GM21367 (cell line): ENCODE measurements at regions not wholly inside any gene's neighbourhood (a gene's known extent, or its start where the extent isn't known, plus 50 kb on each side); places are given as distances from the start of the nearest gene placed in this dataset.
"Not testable (repeated sequence)": the region's sequence is repeated elsewhere in the genome, so short reads cannot be mapped to it uniquely, and the experiment has no call there.

ENCODE experiments used
- ATAC-seq: cut with Tn5 transposase; IDR thresholded peaks from one replicate; pipeline ENCODE4 v1.9.1; 2021; ENCODE audit not compliant: unreplicated experiment

DNA sequence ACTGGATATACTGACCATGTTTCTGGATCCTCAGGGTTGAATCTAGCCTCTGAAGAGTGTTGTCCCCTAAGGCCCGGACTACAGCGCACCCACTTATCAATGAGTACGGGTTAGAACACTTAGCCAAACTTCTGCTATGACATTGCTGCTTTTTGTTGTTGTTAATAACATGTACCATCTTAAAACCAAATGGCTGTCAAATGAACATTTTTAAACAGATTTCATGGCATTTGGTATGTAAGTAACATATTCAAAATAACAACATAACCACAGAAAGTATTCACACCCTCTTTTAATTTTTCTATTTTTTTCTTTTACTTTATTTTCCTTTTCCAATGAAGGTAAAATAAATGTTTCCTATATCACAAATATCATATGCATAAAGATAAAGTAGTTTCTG, 1292.5 kb upstream of the TENM4 start:
- ATAC-seq = no peak

DNA sequence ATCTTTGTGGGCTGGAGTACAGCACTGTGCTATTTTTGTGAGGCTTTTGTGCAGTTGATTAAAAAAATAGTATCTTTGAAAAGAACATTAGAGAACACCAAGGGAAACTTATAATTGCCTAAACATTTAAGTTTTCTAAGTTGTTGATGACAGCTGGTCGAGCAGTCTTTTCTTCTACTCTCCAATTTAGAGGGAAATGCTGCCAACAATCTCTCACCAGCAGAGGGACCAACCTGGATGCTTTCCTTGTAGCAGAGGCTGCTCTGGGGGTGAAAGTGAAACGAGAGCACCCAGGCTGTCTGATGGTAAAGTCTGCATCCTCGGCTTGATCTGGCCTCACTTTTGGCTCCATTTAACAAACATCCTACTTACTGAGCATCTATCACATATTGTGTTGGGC, 1286.5 kb upstream of the TENM4 start:
- ATAC-seq = peak; percentile 81

DNA sequence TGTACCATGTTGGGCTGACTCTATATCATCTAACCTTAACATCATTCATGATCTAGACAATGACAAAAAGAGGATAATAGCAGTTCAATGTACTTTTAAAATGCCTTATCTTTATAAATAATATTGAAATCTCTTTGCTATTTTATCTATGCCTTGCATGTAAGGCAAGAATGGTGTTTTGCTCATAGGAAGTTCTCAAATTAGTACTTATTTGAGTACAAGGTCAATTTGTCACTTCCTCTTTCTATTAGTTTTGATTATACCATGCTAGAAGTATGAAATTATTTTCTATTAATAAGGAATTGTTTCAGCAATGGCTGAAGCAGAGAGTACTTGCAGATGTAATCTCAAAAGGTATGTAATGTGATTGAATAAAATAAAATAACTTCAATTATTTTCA, 1285.4 kb upstream of the TENM4 start:
- ATAC-seq = no peak

DNA sequence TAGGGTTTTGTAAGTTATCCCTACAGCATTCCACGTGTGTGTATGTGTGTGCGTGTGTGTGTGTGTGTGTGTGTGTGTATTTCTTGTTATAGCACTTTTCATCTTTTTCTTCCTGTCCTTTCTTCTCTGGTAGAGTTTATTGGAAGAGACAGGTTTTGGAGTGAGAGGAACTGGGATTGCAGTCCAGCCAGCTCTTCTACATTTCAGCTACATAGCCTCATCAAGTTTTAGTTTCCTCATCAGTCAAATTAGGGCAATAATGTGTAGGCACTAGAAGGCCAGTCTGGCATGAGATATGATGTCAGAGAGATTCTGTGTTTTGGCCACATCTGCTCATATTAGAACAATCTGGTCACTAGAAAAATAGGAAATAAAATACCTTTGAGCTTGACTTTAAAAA, 1283.5 kb upstream of the TENM4 start:
- no peak for ATAC-seq

- ATAC-seq = no peak
Observed at GRCh38 chr11:80722629-80723028, 1281.8 kb upstream of the TENM4 start.

GRCh38 chr11:80720295-80720694, 1279.5 kb upstream of the TENM4 start:
- ATAC-seq = no peak

DNA sequence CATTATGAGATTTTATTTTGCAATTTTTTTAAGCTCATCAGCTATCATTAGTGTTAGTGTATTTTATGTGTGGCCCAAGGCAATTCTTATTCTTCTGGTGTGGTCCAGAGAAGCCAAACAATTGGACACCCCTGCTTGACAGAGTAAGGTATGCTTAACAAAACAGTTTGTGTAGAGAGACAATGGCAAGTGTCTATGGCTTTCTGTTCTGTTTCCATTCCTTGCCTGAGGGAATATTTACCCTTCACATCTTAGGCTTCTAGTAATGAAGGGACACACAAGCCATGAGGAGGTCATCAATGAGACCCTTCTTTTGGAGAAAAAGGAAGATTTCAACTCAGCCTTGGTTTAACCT, 1278.4 kb upstream of the TENM4 start:
- no peak for ATAC-seq

GRCh38 chr11:80718611-80719291, 1277.9 kb upstream of the TENM4 start:
- no peak for ATAC-seq

DNA sequence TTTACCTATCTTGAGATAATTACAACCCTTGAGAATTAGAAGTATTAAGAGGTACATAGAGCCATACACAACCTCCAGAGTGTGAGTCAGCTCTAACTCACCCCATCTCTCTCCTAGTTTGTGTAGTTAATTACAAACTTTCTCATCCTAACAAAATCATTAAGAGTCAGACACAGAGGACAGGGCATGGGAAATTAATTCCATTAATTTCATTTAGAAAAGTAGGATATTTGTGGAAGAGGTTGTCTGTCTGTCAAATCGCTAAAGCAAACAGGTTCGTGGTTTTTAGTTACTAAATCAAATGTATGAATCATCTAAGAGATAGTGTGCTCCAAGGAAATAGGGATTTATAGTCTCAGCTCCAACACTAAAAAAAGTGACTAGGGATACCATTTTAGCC, 1261.4 kb upstream of the TENM4 start:
- ATAC-seq = no peak

- ATAC-seq = no peak
Observed at GRCh38 chr11:80700386-80700785, 1259.6 kb upstream of the TENM4 start.

- ATAC-seq = not testable (repeated sequence)
Observed at GRCh38 chr11:80699406-80700177, 1258.8 kb upstream of the TENM4 start.

DNA sequence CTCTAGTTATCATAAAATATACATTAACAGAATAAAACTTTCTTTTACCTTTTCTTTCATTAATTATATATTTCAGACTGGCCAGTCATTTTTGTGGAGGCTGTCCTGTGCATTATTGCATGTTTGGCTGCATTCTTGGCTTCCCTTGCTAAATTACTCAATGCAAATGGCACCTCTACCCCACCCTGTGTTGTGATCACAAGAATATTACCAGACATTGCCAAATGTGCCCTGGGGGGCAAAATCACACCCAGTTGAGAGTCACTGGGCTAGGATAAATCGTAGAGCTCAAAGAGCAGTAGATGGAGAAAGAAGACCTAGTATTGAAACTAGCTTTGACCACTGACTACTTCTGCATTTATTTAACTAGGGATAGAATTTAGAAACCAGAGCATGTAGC, 1257.8 kb upstream of the TENM4 start:
- ATAC-seq = no peak

DNA sequence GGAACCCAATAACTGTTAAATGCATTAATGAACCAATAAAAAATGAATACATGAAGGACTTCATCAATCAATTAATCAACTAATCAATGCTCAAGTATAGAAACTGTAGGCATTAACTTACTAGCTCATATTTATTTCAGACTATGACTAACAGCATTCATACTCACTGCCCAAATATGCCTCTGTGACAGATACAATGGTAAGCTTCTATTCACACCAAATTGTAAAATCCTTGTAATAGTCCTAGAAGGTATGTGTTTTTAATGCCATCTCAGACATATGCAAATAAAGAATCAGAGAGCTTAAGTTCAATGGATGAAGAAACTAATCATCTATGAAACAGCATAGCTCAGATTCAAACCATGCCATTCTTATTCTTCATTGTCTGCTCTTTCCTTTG, 1253.6 kb upstream of the TENM4 start:
- no peak for ATAC-seq

DNA sequence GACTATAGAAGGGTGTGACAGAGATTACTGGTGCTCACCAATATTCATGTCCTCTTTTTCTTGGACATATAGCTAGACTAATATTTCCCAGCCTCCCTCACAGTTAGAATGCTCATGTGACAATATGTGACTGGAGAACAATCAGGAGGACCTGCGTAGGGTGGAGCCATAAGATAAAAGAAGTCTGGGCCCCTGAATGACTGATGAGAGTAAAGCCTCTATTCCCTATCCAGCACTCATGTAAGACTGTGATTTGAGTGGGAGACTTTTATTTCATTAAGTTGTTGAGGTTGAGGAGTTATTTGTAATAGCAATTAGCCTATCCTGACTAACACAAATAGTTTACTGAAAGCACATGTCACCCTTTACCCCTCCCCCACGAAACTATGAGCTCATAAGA, 1247.1 kb upstream of the TENM4 start:
- no peak for ATAC-seq

- ATAC-seq = no peak
Observed at GRCh38 chr11:80686889-80687288, 1246.1 kb upstream of the TENM4 start.

DNA sequence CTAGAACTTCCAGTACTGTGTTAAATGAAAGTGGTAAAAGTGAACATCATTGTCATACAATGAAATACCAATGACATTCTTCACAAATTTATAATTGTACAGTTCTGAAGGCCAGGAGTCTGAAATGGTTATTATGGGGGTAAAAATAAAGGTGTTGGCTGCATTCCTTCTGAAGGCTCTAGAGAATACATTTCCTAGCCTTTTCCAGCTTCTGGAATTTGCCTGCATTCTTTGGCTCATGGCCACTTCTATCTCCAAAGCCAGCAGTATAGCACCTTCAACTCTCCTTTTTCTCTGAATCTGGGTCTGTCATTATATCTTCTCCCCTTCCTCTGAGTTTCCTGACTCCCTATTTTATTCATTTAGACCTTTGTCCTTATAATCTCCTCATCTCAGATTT, 1232.7 kb upstream of the TENM4 start:
- ATAC-seq = no peak

- no peak for ATAC-seq
Observed at GRCh38 chr11:80669620-80670019, 1228.8 kb upstream of the TENM4 start.

DNA sequence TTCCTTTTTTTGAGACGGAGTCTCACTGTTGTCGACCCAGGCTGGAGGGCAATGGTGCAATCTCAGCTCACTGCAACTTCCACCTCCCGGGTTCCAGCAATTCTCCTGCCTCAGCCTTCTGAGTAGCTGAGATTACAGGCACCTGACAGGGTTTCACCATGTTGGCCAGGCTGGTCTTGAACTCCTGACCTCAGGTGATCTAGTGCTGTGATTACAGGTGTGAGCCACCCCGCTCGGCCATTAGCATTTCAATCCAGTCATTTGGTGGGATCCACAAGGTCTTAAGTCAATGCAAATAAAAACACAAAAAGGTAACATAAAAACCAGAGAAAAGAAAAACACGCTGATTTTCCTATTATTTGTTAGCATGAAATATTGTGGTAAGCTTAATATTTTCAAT, 1227.2 kb upstream of the TENM4 start:
- ATAC-seq = no peak

DNA sequence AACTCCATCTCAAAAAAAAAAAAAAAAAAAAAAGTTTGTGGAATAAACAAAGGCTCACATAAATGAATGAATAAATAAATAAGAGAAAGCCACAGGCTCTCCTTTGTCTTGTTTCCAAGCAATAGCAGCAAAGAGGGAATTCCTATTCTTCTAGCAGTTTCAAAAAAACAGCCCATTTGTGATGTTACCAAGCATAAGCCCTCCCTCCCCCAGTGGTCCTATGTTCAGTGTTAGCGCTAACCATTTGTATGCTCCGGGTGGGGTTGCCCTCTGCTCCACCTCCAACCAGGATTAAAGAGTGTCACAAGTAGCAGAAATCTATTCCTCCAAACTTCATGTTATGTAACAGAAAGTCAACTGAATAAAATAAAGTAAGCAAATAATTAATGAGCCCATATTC, 1215.0 kb upstream of the TENM4 start:
- ATAC-seq = no peak

- no peak for ATAC-seq
Observed at GRCh38 chr11:80650966-80651365, 1210.1 kb upstream of the TENM4 start.

GRCh38 chr11:80649186-80649585, 1208.4 kb upstream of the TENM4 start:
- no peak for ATAC-seq

DNA sequence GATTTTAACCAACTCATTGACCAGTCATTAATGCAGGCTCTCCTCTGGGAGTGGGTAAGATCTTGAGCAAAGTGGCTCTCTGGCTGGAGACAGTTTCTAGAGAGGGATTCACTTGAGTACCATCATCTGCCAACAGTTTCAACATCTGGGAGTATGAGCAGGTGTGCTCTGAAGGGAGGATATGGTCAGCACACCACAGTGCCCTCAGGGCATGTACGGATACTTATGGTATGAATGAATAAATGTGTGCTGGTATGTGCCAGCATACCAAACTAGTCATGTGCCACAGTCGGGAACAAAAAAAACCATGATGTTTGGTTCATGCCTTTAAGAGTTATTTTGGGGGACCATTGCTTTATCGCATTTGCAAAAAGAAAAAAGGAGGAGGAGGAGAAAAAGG, 1197.5 kb upstream of the TENM4 start:
- no peak for ATAC-seq

DNA sequence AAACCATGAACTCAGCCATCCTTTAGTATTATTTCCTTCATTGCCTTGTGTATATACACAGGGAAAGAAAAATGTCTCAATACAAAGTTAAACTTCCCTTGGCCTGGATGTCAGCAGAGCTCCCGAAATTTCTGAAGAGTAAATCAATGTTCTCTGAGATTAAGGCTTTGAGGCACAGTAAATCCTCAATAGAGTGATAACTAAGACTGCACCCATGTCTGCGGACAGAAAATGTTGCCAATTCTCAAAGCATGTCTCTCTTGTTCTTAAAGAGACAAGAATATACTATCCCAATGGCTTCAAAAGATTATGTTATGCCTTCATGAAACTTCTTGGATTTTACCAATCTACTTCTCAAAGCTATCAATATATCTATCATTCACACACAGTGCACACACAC, 1196.7 kb upstream of the TENM4 start:
- no peak for ATAC-seq
